Occipital lobe (tissue), 1 donor: ENCODE measurements at regions not wholly inside any gene's neighbourhood (a gene's known extent, or its start where the extent isn't known, plus 50 kb on each side); places are given as distances from the start of the nearest gene placed in this dataset.
"Not testable (repeated sequence)": the region's sequence is repeated elsewhere in the genome, so short reads cannot be mapped to it uniquely, and the experiment has no call there.

Experiments
- DNase-seq: peaks from one replicate; lab custom pipeline; 2025; lab: John Stamatoyannopoulos, UW

DNA sequence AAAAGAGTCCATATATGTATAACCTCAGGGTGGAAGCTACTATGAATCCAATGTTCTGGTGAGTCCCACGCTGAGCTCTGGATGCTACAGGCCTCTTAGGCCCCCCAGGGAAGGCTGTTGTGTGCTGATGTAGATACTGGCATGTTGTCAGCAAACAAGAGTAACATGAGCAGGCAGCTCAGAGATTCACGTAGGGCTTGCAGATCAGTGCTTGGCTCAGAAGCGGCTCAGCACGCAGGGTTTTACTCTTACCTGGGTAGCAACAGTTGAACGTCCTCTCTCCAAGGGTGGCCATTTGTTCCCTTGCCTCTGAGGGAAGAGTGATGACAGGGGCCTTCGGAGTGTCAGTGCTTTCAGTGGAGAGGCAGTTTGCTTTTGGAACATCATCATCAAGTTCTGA, 93.4 kb downstream of the ZFP64 start:
- DNase-seq, result no peak

DNA sequence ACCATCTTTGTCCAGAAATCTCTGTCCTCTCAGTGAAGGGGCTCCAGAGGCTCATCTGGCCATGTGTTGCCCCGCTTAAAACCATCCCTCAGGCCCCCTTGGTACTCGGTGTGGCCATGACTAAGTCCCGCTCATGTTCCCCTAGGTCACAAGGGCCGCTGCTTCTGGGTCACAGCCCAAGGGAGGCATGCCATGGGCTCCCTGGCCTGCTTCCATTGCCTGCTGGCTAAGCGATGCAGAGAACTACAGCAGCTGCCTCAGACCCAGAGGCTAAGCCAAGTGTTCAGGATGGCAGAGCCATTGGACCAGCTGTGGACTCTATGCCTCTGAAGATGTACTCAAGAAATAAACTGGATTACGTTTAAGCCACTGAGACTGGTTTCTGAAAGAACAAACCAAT, 95.5 kb downstream of the ZFP64 start:
- DNase-seq, result no peak

DNA sequence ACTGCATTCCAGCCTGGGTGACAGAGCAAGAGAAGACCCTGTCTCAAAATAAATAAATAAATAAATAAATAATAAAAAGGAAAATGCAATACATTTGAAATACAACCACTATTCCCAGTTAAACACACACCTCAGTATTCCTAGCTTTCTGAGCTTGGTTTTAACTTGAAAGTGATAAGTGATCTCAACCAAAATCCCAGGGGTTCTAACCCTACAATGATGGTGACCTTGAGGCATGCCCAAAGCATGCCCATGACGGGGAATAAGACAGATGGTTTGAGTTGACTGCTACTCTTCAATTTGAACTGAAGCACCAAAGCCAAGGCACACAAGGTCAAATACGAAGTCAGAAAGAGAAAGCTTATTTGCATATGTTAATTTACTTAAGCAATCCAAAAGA, 96.9 kb downstream of the ZFP64 start:
- no peak for DNase-seq

DNA sequence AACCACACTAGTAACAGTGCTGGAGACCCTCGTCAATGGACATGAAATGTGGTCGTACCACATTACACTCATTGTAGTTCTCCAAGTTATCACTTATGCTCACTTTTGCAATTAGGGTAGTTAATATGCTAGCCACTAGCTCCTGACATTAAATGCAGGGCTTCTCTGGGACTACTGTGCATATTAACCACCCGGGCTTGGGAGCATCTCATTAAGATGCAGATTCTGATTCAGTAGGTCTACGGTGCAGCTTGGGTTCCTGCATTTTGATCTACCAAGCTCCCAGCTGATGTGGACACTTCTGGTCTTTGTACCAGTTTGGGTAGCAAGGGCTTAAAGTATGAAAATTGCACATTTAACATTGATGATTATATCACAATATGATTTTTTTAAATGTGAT, 98.0 kb downstream of the ZFP64 start:
- no peak for DNase-seq

- DNase-seq, result no peak
Observed at GRCh38 chr20:52090035-52090434, 101.5 kb downstream of the ZFP64 start.

DNA sequence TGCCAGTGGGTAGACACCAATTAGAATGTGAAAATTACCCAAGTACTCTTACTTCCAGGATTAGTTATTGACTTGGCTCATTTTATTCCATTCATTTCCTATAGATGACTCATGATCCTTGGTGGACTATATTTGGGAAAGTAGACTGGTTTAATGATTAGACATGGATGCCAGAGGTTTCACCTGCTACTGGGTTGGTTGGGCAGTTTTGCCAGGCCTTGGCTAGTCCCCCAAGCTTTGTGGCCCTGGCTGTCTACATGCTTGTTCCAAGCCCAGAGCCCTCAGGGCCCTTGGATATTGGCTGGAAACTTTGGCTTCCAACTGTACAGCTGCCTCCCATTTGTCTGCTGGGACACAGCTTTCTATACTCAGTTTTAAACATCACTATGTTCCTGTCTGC, 104.1 kb downstream of the ZFP64 start:
- DNase-seq, result no peak

GRCh38 chr20:52086878-52087277, 104.7 kb downstream of the ZFP64 start:
- DNase-seq, result no peak

GRCh38 chr20:52084727-52085126, 106.9 kb downstream of the ZFP64 start:
- DNase-seq, result no peak

DNA sequence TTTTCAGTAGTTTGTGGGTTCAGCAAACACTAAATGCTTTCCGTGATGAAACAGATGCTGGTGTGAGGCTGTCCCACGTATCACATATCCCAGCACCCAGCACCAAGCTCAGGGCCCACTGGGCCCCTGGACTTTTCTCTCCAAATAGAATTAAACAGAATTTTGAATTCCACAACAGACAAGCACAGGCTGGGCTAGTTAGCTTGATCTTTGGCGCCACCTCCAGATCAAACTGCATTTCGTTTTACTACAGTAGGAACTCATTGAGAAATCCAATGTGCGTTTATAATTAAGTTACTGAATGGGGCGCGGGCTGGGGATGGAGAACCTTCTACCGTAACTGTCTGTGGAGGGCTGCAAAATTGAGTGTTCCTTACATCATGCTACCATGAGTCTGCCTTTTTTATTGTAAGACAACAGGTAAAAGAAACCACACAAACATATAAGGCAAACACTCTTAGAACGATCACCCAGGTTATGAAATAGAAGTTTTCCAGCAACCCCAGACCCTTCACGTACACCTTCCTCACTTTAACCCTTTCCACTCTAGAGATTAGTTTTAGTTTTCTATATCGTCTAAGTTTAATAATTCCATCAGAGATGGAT, 107.8 kb downstream of the ZFP64 start:
- no peak for DNase-seq

DNA sequence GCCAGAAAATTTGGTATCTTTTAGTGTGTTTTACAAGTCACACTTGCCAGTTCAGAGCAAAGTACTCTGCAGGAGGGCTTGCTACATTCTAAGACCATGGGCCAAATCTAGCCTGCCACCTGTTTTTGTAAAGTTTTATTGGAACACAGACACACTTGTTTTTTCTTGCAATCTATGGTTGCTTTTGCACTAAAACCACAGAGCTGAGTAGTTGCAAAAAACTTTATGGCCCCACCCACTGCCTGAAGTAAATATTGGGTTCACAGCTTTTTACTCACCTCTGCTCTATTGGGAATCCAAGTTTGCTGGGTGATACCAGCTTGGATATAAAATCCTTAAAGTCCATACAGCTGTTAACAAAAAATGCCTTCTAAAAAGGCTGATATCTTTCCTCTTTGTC, 109.0 kb downstream of the ZFP64 start:
- no peak for DNase-seq

DNA sequence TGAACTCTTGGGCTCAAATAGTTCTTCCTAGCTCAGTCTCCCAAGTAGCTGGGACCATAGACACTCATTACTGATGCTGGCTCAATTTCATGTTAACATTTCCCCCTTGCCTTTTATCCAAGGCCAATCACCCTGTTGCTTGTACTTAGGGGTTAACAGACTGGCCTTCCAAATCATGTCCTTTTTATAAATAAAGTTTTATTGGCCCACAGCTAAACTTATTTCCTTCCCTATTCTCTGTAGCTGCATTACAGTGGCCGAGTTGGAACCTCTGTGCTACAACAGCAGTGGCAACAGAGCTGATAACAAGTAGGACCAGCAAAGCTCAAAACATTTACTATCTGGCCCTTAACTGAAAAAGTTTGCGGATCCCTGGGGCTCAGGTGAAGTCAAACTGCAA, 109.8 kb downstream of the ZFP64 start:
- DNase-seq, result no peak

- no peak for DNase-seq
Observed at GRCh38 chr20:52081066-52081465, 110.5 kb downstream of the ZFP64 start.

DNA sequence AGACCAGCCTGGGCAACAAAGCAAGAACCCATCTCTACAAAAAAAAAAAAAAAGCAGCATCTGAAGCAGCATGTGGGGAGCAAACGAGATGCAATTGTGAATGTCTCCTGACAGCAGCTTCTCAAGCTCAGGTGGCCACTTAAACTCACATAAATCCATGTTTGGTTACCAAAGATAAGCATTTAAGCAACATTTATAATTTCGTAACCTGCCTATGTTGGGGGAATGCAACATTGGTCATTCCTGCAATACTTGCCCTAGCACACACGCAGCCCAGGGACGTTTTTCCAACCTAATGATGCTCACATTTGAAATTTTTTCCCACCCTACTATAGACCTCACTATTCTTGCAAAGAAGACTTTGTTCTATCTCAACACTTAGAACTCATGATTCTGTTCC, 113.3 kb downstream of the ZFP64 start:
- no peak for DNase-seq

DNA sequence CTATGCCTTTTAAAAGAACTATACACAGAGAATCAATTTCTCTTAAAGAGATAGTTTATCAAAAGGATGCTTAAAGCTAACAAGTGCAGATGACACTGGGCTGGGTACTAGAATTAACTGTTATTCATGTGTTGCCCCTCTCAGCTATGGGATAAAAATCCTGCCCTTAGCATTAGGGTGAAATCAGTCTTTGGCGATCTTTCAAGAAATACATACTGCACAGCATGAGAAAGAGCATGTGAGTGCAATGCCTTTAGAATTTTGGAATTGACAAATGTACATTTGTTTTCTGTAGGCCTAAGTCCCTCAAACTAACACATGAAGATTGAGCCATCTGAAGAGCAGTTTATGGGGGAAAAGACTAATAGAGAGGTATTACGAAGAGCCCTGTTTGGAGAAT, 115.4 kb downstream of the ZFP64 start:
- no peak for DNase-seq

- DNase-seq, result no peak
Observed at GRCh38 chr20:52075400-52075799, 116.2 kb downstream of the ZFP64 start.

DNA sequence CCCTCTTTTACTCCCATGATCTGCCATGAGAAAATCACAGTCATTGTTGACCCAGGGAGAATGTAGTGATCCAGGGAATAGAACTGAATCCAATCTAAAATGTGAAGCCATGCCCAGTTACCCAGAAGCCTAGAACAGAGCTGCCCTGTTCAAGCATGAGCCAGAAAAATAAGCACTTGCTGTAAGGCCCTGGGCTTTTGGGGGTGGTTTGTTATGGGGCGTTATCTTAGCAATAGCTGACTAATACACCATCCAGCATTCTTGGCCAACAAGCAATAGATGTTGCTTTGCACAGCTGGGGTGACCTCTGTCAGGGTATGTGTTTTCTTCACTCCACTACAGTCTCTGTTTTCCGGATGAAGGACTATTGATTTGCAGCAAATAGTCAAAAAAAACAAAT, 120.4 kb downstream of the ZFP64 start:
- DNase-seq, result no peak

DNA sequence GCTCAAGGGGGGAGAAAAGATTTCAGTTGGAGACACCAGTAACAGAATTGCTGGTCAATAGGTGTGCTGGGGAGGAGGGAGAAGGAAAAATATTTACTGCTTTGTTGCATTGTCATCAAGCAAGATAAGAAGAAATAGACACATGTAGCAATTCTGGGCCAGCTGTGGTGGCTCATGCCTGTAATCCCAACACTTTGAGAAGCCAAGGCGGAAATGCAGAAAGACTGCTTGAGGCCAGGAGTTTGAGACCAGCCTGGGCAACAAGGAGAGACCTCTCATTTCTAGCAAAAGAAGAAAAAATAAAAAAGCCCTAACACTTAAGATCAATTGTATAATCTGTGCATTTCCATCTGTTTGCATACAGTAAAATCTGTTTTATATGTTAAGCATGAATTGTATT, 126.6 kb downstream of the ZFP64 start:
- no peak for DNase-seq

GRCh38 chr20:52062452-52063209, 128.9 kb downstream of the ZFP64 start:
- no peak for DNase-seq

DNA sequence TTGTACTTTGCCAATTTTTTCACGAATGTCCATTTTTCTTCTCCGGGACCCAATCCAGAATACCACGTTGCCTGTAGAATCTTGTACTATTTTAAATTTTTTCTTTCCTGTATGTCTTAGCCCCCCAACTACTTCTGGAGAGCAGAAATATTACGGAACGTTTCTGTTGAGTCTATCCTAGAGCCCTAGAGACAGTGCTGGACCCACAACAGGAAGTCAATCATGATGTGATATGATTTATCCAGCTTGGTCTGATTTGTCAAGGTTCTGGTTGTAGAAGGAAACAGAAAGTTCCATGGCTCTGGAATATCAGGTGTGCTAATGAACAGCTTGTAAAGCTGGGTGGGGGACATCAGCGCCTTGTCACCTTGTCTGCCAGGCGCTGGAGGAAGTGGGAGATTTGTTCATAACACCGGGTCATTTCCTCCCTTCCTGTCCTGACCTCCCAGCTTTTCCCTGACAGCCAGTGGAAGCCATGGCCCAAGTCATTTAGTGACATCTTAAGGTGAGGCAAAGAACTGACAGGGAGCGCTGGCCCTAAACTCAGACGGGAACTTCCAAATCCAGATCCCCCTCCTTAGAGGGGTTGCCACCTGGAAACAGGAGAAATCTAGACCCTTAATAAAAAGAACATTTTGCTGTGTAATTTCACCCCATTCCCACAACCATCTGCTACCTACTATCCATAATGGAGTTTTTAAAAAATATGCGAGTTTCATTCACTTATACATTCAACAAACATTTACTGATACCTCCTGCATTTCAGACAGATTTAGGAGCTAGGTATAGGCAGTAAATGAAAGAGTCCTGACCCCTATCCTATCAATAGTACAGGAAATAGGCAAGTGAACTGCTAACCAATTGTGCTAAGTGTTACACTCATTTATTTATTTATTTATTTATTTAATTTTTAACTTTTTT, 130.5 kb downstream of the ZFP64 start:
- DNase-seq, result no peak

GRCh38 chr20:52057133-52057532, 134.4 kb downstream of the ZFP64 start:
- not testable (repeated sequence) for DNase-seq

DNA sequence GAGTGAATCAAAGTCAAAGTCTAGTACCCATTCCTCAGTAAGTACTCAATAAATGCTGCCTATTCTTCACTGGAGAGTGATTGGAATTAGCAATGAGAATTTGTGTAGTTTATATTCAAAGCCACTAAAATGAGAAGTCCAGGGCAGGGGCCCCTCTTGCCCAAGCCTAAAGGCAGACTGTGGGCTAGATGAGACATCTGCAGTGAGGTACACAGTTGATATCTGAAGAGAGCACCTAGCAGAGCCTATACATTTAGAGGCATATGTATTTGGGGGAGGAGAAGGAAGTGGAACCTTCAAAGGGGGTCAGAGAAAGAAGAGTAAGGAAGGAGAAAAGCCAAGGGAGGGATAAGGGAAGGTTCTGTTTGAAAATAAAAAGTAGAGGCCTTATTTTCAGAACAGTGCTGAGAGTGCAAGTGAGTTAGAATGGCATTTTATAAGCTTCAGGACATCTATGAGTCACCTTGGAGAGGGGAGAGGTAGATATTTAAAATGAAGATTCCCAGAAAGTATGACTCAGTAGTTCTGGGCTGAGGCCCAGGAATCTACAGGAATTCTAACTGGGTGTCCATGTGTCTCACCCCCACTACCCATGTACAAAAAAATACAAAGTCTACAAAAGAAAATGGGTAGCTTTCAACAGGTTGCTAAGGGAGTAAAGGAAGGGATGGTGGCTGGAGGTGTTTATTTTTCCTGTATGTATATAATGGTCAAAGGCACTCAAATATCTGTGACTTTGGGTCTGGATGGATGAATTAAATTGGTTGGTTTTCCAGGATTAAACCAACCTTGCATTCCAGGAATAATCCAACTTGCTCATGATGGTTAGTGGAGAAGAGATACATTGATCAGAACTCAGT, 135.1 kb downstream of the ZFP64 start:
- DNase-seq, result no peak
